ENCODE measurements at regions not wholly inside any gene's neighbourhood (a gene's known extent, or its start where the extent isn't known, plus 50 kb on each side); places are given as distances from the start of the nearest gene placed in this dataset.

DNA sequence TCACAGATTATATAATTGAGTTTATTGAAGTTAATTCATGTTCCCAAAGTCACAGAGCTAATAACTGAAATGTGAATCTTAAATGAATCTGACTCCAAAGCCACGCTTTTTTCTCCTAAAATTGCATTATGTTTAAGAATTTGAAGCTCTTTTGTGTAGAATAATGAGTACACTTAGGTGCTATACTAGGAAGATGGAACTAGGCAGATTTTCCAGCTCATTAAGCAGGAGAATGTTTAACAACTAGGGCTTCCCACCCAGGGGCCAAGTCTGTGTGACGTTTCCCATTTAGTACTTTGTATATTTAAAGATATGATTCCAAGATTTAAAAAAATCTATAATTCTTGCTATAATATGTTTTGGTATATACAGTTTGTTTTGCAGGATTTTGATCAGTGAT is 169.5 kb downstream of the KIF20B start:
- no peak overlapping the region for H3K4me3 ChIP-seq (ENCODE audit: low read depth in 2 of 2, low read length in 2 of 2)
- TF ChIP-seq, protein P1, sequence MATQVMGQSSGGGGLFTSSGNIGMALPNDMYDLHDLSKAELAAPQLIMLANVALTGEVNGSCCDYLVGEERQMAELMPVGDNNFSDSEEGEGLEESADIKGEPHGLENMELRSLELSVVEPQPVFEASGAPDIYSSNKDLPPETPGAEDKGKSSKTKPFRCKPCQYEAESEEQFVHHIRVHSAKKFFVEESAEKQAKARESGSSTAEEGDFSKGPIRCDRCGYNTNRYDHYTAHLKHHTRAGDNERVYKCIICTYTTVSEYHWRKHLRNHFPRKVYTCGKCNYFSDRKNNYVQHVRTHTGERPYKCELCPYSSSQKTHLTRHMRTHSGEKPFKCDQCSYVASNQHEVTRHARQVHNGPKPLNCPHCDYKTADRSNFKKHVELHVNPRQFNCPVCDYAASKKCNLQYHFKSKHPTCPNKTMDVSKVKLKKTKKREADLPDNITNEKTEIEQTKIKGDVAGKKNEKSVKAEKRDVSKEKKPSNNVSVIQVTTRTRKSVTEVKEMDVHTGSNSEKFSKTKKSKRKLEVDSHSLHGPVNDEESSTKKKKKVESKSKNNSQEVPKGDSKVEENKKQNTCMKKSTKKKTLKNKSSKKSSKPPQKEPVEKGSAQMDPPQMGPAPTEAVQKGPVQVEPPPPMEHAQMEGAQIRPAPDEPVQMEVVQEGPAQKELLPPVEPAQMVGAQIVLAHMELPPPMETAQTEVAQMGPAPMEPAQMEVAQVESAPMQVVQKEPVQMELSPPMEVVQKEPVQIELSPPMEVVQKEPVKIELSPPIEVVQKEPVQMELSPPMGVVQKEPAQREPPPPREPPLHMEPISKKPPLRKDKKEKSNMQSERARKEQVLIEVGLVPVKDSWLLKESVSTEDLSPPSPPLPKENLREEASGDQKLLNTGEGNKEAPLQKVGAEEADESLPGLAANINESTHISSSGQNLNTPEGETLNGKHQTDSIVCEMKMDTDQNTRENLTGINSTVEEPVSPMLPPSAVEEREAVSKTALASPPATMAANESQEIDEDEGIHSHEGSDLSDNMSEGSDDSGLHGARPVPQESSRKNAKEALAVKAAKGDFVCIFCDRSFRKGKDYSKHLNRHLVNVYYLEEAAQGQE (IDR thresholded peaks at IDR 0.05; ENCODE audit: insufficient read depth in 1 of 2, low read depth in 2 of 2, low read length in 1 of 2): no peak
- no peak for TF ChIP-seq POLR2AphosphoS5 (IDR thresholded peaks at IDR 0.05; ENCODE audit: low read depth, low read length)
- no peak for TF ChIP-seq SIN3A (IDR thresholded peaks at IDR 0.05; ENCODE audit: borderline replicate concordance, insufficient read depth, low read depth, low read length)
- TF ChIP-seq, protein P2, sequence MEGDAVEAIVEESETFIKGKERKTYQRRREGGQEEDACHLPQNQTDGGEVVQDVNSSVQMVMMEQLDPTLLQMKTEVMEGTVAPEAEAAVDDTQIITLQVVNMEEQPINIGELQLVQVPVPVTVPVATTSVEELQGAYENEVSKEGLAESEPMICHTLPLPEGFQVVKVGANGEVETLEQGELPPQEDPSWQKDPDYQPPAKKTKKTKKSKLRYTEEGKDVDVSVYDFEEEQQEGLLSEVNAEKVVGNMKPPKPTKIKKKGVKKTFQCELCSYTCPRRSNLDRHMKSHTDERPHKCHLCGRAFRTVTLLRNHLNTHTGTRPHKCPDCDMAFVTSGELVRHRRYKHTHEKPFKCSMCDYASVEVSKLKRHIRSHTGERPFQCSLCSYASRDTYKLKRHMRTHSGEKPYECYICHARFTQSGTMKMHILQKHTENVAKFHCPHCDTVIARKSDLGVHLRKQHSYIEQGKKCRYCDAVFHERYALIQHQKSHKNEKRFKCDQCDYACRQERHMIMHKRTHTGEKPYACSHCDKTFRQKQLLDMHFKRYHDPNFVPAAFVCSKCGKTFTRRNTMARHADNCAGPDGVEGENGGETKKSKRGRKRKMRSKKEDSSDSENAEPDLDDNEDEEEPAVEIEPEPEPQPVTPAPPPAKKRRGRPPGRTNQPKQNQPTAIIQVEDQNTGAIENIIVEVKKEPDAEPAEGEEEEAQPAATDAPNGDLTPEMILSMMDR (IDR thresholded peaks at IDR 0.05): no peak
- no peak for TF ChIP-seq TCF7L2 (IDR thresholded peaks at IDR 0.05; ENCODE audit: low read depth, low read length)
- intact Hi-C loops (cut with micrococcal nuclease; ENCODE audit: unreplicated experiment) (no loop called here), in situ Hi-C loops (cut with HindIII; ENCODE audit: low pct_unique_long_range_greater_than_20kb, low sequenced_read_pairs) (no loop called here)
- CTCF ChIA-PET: no interaction called here
- ATAC-seq (no peak), DNase-seq (ENCODE audit: low read depth, low spot score) (no peak)
- H3K4me1 ChIP-seq (ENCODE audit: control insufficient read depth, insufficient read depth, low read length): no peaks in the 10 kb centered on the region
- no TSS peak for BruUV-seq (replicated peaks)
- H3K36me3 ChIP-seq (ENCODE audit: control insufficient read depth, insufficient read depth, low read length): no peaks in the 10 kb centered on the region
- H3K27ac ChIP-seq (ENCODE audit: low read length): no peak overlapping the region
- H3K9me3 ChIP-seq (ENCODE audit: control insufficient read depth, insufficient read depth, low read depth, low read length): no peaks in the 10 kb centered on the region
- H3K27me3 ChIP-seq (ENCODE audit: control insufficient read depth, insufficient read depth, low read length): peaks cover 4% of the 10 kb centered on the region
- POLR2A ChIA-PET: no interaction called here

DNA sequence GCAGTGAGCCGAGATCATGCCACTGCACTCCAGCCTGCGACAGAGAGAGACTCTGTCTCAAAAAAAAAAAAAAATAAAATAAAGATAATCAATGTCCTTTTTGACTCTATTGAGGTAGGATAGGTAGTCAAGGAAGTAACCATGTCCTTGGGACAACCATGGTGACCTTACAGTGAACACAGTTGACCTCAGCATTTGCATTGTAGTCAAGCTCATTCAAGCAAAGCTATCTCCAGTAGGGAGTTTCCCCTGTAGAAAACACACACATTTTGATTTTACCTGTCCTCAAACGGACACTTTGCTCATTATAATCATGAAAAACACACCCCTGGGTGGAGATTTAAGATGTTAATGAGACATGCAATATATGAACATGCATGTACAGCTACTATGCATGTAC is 171.7 kb downstream of the KIF20B start:
- intact Hi-C loops (cut with micrococcal nuclease; ENCODE audit: unreplicated experiment) (no loop called here), in situ Hi-C loops (cut with HindIII; ENCODE audit: low pct_unique_long_range_greater_than_20kb, low sequenced_read_pairs) (no loop called here)
- ATAC-seq (no peak), DNase-seq (ENCODE audit: low read depth, low spot score) (no peak)
- no TSS peak for BruUV-seq (replicated peaks)
- POLR2A ChIA-PET: interaction anchor here (0.7 kb wide), 1 partner anchor 27 kb away, joined by 4 read pairs; no protein-coding TSS in a partner anchor
- Histone ChIP-seq H3K36me3 (ENCODE audit: control insufficient read depth, insufficient read depth, low read length) (no peaks in the 10 kb centered on the region), H3K27ac (ENCODE audit: low read length) (no peak overlapping the region), H3K27me3 (ENCODE audit: control insufficient read depth, insufficient read depth, low read length) (peaks cover 4% of the 10 kb centered on the region), H3K4me3 (ENCODE audit: low read depth in 2 of 2, low read length in 2 of 2) (no peak overlapping the region), H3K4me1 (ENCODE audit: control insufficient read depth, insufficient read depth, low read length) (no peaks in the 10 kb centered on the region), H3K9me3 (ENCODE audit: control insufficient read depth, insufficient read depth, low read depth, low read length) (no peaks in the 10 kb centered on the region)
- CTCF ChIA-PET: interaction anchor here (0.7 kb wide), 1 partner anchor 555 kb away, joined by 4 read pairs; no protein-coding TSS in a partner anchor
- no peak for TF ChIP-seq SIN3A (IDR thresholded peaks at IDR 0.05; ENCODE audit: borderline replicate concordance, insufficient read depth, low read depth, low read length)
- TF ChIP-seq, protein P1 (IDR thresholded peaks at IDR 0.05; ENCODE audit: insufficient read depth in 1 of 2, low read depth in 2 of 2, low read length in 1 of 2): no peak
- TF ChIP-seq POLR2AphosphoS5 (IDR thresholded peaks at IDR 0.05; ENCODE audit: low read depth, low read length): no peak
- TF ChIP-seq, protein P2 (IDR thresholded peaks at IDR 0.05): no peak
- no peak for TF ChIP-seq TCF7L2 (IDR thresholded peaks at IDR 0.05; ENCODE audit: low read depth, low read length)

Data from Panc1 (cell line).